Fibroblast of skin of right quadriceps (primary cell): ENCODE measurements at regions not wholly inside any gene's neighbourhood (a gene's known extent, or its start where the extent isn't known, plus 50 kb on each side); places are given as distances from the start of the nearest gene placed in this dataset.
A peak's percentile ranks its signal among the peaks of the same experiment; 100 is the strongest.
"Not testable (repeated sequence)": the region's sequence is repeated elsewhere in the genome, so short reads cannot be mapped to it uniquely, and the experiment has no call there.

ENCODE experiments used
- DNase-seq: peaks from one replicate; pipeline ENCODE4 v3.0.0-alpha.2; 2013

DNA sequence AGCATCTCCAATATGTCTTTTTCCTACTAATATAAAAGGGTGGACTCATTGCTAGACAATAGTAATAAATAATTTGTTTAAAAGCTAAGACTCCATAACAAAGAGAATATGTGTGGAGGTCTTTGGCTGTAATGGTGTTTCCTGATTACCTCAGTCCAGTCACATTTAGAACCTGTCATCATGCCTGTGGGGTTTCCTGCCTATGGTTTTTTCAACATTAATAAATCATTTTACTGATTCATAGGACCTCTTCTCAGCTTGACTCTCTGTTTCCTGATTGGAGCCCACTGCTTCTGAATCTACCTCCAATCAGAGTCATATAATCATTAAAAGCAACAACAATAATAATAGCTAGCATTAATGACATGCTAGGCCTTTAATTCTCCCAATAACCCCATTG is 52.4 kb upstream of the GNAI1 start:
- DNase-seq = peak; percentile 37

DNA sequence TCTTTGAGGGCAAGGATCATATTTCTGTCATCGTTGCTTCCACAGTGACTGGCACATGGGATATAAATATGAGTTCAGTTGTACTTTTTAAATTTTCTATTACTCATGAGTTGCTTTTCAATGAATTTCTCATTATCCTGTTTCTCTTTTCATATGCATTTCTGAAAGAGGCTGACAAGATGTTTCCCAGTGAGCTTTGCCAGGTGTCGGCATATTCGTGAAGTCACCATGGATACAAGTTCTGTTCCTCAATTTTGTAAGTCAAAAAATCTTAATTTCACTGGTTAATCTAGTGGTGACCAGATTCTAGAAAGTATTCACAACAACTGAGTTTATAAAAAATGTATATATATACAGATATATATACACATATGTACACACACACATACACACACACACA is 55.7 kb upstream of the GNAI1 start:
- DNase-seq = no peak

DNA sequence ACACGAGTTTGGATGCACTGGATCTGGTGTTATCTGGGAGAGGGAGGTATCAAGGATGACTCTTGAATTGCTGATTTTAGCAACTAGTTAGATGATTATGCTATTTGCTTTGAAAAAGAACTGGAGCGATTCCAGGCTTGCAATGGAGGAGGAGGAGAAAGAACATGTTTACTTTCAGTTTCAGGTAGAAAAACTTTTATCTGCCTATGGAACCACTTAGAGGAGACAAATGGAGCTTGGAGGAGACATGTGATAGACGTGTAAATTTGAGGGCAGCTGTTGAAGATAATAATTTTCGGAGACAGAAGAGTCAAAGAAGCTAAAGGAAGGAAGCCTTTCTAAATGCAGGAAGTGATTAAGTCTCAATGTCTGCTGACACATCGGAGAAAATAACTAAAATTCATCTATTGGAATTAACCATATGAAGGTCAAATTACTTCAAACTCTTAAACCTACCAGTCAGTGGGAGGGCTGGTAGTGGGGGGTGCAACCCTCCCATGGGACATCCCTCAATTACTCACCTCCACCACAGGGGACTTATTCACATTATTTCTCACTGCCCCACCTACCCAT is 56.4 kb upstream of the GNAI1 start:
- peak; percentile 62 for DNase-seq

GRCh38 chr7:80070391-80070790 is 64.2 kb upstream of the GNAI1 start:
- peak; percentile 30 for DNase-seq

GRCh38 chr7:80066639-80067038 is 68.0 kb upstream of the GNAI1 start:
- DNase-seq = no peak

DNA sequence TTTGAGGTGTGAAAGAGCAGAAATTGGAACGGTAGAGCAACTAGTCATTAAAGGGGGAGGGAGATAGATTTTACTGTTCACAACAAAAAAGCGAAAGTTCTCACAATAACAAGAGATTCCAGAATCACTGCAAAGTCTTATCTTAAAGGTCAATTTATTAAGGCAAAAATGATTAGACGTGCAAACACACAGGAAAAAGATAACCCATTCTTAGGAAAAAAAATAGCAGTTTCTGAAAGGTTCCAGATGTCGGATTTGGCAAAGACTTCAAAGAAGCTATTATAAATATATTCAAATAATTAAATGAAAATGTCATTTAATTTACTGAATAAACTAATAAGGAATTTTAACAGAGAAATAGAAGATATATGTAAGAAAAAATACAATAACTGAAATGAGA is 70.8 kb upstream of the GNAI1 start:
- DNase-seq = no peak

DNA sequence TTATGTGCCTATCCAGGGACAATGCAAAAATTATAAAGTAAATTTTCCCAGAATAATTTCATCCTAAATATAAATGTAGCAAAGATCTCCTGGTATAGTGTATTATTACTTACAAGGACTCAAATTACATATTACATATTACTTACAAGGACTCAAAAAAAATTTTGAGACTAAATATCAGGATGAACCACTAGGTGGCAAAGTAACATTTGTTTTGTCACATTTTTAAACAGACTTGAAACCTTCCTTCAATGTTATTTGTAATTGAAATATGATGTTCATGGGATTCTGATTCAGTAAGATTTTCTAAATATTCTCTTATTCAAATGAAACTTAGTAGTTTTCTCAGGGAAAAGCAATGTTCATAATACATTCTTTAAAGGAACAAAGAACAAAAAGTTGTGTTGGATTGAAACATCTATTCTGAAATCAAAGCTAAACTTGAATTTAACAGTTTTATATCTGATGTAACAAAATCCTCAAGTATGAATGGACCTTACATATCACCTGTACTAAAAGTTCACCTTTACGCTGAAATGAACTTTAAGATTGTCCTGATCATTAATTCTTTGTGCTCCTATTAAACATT is 74.3 kb upstream of the GNAI1 start:
- DNase-seq = peak; percentile 69

DNA sequence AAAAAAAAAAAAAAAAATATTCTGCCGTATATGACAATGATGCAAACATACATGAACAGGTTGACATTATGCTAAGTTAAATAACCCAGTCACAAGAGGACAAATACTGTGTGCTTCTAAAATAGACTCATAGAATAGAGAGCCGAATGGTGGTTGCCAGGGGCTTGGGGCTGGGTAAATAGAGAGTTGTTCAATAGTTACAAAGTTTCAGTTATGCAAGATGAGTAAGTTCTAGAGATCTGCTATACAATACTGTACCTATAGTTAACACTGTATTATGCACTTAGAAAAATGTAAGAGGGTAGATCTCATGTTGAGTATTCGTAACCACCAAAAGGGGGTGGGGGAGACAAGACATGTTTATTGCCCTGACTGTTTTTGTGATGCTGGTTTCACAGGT is 77.1 kb upstream of the GNAI1 start:
- DNase-seq = no peak

DNA sequence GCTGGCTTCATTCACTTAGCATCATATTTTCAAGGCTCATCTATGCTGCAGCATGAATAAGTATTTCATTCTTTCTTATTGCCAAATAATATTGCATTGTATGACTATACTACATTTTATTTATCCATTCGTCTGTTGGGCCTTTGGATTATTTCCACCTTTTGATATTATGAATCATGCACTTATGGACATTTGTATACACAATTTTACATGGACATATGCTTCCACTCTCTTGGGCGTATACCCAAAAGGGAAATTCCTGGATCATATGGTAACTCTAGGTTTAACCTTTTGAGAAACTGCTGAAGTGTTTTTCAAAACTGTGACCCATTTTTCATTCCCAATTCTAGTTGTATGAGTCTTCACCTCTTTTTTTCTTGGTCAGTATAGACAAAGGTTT is 80.3 kb upstream of the GNAI1 start:
- DNase-seq = peak; percentile 82

GRCh38 chr7:80053124-80053523 is 81.5 kb upstream of the GNAI1 start:
- DNase-seq = no peak

- no peak for DNase-seq
Measured at GRCh38 chr7:80047856-80048459, 86.7 kb upstream of the GNAI1 start.

DNA sequence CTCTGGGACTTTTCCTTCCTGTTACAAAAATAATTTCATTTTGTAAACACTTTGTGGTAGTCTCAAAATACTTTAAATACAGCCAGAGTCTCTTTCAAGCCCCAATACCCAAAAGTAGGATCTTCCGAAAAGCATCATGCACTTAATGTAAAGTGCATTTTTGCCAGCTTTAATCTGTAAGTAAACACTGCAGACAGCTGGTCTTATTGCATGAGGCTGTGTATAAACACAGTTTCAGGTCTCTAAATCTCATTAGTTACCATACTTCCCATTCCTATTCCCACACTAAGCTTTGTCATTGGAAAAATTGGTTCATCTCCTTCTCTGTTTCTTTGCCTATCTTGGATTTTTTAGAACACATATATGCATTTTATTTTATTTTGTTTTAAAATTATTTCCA is 87.6 kb upstream of the GNAI1 start:
- no peak for DNase-seq

- DNase-seq = no peak
Measured at GRCh38 chr7:80044796-80045195, 89.8 kb upstream of the GNAI1 start.

DNA sequence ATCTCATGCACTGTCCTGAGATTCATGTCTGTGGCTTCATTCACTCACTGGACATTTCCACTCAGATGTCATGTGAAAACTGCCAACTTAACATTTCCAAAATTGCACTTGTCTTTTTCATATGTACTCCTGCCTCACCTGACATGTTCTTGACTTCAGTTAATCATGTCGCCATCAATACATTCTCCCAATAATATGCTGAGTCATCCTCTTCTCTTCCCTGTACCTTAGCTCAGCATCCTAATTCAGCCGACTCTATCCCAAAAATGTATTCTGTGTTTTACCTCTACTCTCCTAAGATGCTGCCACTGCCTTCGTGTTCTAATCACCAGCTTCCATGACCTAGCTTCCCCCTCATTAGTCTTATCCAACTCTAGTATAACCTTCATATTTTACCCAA is 93.9 kb upstream of the GNAI1 start:
- DNase-seq = no peak

GRCh38 chr7:80040335-80040734 is 94.3 kb upstream of the GNAI1 start:
- DNase-seq = no peak

DNA sequence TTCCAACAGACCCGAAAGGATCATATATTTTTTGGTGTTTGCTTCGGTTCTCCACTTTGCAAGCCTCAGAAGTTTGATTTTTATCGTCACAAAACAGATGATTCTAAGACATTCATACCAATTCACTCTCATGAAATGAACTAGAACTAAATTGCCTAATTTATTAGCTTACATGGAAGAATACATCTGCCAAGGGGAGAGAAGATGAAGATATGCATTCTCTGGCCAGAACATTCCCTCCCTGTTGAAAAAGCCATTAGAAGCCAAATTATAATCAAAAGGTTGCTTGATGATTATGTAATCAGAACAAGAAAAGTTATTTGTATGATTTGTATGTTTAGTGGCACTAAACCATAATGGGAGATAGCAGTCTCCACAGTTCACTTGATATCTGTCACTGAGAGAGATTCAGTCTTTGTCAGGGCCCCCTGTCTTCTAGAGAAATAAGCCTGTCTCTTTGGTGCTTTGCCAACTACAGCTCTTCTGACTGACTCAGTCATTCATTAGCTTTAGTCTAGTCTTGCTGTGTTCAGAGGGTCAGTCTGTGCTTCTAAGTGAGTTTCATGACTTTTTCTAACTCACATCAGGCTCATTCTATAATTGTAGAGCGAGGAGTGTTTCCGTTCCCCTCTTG is 95.3 kb upstream of the GNAI1 start:
- peak; percentile 39 for DNase-seq

DNA sequence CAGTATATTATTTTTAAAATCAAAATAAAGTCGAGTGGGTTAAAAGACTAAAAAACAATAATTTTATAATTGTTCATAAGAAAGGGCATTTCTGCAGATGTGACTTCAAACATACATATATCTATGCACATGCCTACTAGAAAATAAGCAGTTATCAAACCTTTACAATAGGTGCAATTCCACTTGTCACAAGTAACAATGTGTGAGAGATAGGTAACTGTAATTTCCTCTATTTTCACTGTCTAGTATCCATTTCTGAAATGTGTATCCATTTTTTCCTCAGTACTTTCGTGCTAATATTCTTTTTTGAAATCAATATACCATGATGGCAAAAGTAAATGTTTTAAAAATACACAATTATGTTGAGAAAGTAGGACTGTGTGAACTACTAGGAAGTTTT is 96.9 kb upstream of the GNAI1 start:
- no peak for DNase-seq

- no peak for DNase-seq
Measured at GRCh38 chr7:80036107-80036506, 98.5 kb upstream of the GNAI1 start.

DNA sequence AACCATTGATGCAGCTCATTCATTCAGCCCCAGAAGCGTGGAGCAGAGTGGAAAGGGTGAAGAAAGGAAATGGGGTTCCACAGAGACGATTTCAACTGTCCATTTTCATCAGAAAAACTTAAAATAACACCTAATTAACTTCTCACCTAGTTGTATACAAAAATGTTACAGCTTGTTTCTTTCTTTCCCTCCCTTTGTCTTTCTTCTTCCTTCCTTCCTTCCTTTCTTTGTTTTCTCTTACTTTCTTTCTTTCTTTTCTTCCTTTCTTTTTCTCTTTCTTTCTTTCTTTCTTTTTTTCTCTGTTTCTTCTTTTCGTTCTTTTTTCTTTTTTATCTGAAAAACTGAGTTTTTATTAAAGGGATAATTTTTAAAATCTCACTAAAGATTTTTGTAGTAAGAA is 105.9 kb upstream of the GNAI1 start:
- no peak for DNase-seq

GRCh38 chr7:80027611-80028173 is 106.9 kb upstream of the GNAI1 start:
- no peak for DNase-seq

DNA sequence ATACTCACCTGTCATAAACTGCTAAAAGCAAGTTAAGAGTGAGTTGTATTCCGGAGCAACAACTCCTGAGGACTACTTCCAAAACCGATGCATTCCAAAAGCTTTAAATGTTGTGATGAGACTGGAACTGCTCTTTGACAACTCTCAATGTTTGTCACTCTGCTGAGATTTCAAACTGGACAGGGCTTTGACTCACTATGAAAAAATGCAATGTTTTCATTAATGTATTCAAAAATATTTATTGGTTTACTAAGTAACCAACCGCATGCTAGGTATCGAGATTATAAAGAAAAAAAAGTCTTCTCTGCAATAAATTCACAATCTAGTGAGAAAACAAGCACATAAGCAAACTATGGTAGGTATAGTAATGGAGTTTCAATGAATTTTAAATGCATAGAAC is 107.9 kb upstream of the GNAI1 start:
- no peak for DNase-seq

DNA sequence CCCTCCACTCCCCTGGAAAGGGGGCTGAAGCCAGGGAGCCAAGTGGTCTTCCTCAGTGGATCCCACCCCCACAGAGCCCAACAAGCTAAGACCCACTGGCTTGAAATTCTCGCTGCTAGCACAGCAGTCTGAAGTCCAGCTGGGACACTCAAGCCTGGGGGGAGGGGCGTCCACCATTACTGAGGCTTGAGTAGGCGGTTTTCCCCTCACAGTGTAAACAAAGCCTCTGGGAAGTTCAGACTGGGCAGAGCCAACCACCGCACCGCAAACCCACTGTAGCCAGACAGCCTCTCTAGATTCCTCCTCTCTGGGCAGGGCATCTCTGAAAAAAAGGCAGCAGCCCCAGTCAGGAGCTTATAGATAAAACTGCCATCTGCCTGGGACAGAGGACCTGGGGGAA is 114.4 kb upstream of the GNAI1 start:
- DNase-seq = not testable (repeated sequence)

GRCh38 chr7:80019809-80020207 is 114.8 kb upstream of the GNAI1 start:
- DNase-seq = not testable (repeated sequence)
